ENCODE measurements at regions not wholly inside any gene's neighbourhood (a gene's known extent, or its start where the extent isn't known, plus 50 kb on each side); places are given as distances from the start of the nearest gene placed in this dataset.
"Not testable (repeated sequence)": the region's sequence is repeated elsewhere in the genome, so short reads cannot be mapped to it uniquely, and the experiment has no call there.

DNA sequence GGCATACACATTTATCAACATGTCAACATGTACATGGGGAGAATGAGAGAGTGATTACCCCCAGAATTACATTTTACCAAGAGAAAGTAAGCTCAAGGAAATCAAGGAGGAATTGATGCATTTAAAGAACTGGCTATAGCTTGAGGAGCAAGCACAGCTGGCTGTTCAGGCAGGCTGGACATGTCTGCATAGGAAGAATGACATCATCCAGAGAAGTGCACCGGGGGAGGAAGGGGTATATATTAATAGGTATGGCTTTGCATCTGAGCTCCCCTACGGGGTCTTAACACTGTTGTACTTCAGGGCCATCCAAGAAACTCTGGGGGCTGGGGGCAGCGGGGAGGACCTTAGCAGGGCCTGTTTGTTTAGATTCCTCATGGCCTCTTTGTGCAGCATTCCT is 222.4 kb upstream of the VCX start:
- Histone ChIP-seq H3K36me3 (ENCODE audit: control insufficient read depth in 1 of 2, insufficient read depth in 2 of 2, low read length in 1 of 2) (no peaks in the 10 kb centered on the region), H3K4me3 (ENCODE audit: low read length in 2 of 2) (no peak overlapping the region), H3K27ac (ENCODE audit: low read depth in 1 of 2, low read length in 2 of 2) (no peak overlapping the region), H3K27me3 (ENCODE audit: control insufficient read depth in 1 of 2, insufficient read depth in 2 of 2, low read length in 1 of 2) (no peaks in the 10 kb centered on the region), H3K4me1 (ENCODE audit: control insufficient read depth in 1 of 2, insufficient read depth in 2 of 2, low read length in 2 of 2) (no peaks in the 10 kb centered on the region), H3K9me3 (ENCODE audit: control insufficient read depth, low read length) (no peaks in the 10 kb centered on the region)
- intact Hi-C loops (cut with DNase I), result no loop called here
- WGBS, 2 donors, result 49 to 55% methylated on average over 3 of the region's 3 CpGs
- DNase-seq, result no peak
- no peak for ATAC-seq (ENCODE audit: low FRiP score)

DNA sequence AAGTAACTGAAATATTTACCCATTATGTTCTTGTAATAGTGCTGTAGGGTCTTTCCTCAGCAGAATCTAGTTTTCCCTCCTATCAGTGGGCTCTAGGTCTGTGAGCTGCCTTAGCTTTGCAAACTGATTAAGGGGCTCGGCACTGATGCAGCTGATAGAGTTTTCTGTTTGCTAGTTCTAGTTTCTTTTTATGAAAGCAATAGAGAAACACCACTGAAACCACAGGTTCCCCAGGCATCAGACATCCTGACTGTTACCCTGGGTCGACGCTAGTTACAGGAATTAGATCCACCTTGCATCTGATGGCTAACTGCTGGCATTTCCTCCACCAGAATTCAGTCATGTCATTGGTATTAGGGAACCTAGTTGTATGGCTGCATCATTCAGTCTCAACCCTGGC is 225.0 kb upstream of the VCX start:
- no peaks in the 10 kb centered on the region for H3K36me3 ChIP-seq (ENCODE audit: control insufficient read depth in 1 of 2, insufficient read depth in 2 of 2, low read length in 1 of 2)
- H3K27me3 ChIP-seq (ENCODE audit: control insufficient read depth in 1 of 2, insufficient read depth in 2 of 2, low read length in 1 of 2), result no peaks in the 10 kb centered on the region
- ATAC-seq (ENCODE audit: low FRiP score), result no peak
- DNase-seq, result no peak
- H3K27ac ChIP-seq (ENCODE audit: low read depth in 1 of 2, low read length in 2 of 2), result no peak overlapping the region
- no peaks in the 10 kb centered on the region for H3K9me3 ChIP-seq (ENCODE audit: control insufficient read depth, low read length)
- intact Hi-C loops (cut with DNase I), result no loop called here
- no peak overlapping the region for H3K4me3 ChIP-seq (ENCODE audit: low read length in 2 of 2)
- 76 to 80% methylated on average over 3 of the region's 3 CpGs for WGBS, 2 donors
- H3K4me1 ChIP-seq (ENCODE audit: control insufficient read depth in 1 of 2, insufficient read depth in 2 of 2, low read length in 2 of 2), result no peaks in the 10 kb centered on the region

DNA sequence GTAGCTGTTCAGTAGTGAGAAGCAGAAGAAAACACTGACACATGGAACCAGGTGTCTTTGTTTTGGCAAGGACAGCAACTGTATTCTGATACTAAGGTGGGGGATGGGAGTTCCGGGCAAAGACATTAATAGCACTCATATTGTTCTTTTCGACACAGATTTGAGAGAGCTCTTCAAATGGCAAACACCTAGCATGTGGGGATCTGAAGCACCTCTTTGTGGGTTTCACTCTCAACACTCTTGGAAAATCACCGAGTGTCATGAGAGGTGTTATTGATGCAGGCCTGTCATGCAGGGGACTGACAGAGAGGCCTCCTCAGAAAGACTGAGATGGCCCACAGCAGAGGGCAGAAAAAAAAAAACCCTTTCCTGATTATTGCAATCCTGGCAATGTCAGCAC is 228.4 kb upstream of the VCX start:
- H3K9me3 ChIP-seq (ENCODE audit: control insufficient read depth, low read length), result no peaks in the 10 kb centered on the region
- no peak overlapping the region for H3K4me3 ChIP-seq (ENCODE audit: low read length in 2 of 2)
- H3K27me3 ChIP-seq (ENCODE audit: control insufficient read depth in 1 of 2, insufficient read depth in 2 of 2, low read length in 1 of 2), result no peaks in the 10 kb centered on the region
- intact Hi-C loops (cut with DNase I), result no loop called here
- no peak for DNase-seq
- H3K4me1 ChIP-seq (ENCODE audit: control insufficient read depth in 1 of 2, insufficient read depth in 2 of 2, low read length in 2 of 2), result no peaks in the 10 kb centered on the region
- no peak overlapping the region for H3K27ac ChIP-seq (ENCODE audit: low read depth in 1 of 2, low read length in 2 of 2)
- 69 to 72% methylated on average over 3 of the region's 3 CpGs for WGBS, 2 donors
- H3K36me3 ChIP-seq (ENCODE audit: control insufficient read depth in 1 of 2, insufficient read depth in 2 of 2, low read length in 1 of 2), result no peaks in the 10 kb centered on the region
- no peak for ATAC-seq (ENCODE audit: low FRiP score)

DNA sequence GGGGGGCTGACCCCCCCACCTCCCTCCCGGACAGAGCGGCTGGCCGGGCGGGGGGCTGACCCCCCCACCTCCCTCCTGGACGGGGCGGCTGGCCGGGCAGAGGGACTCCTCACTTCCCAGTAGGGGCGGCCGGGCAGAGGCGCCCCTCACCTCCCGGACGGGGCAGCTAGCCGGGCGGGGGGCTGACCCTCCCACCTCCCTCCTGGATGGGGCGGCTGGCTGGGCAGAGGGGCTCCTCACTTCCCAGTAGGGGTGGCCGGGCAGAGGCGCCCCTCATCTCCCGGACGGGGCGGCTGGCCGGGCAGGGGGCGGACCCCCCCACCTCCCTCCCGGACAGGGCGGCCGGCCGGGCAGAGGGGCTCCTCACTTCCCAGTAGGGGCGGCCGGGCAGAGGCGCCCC is 234.3 kb upstream of the VCX start:
- H3K9me3 ChIP-seq (ENCODE audit: control insufficient read depth, low read length); DNase-seq; H3K36me3 ChIP-seq (ENCODE audit: control insufficient read depth in 1 of 2, insufficient read depth in 2 of 2, low read length in 1 of 2); H3K27ac ChIP-seq (ENCODE audit: low read depth in 1 of 2, low read length in 2 of 2); H3K4me3 ChIP-seq (ENCODE audit: low read length in 2 of 2); H3K27me3 ChIP-seq (ENCODE audit: control insufficient read depth in 1 of 2, insufficient read depth in 2 of 2, low read length in 1 of 2); H3K4me1 ChIP-seq (ENCODE audit: control insufficient read depth in 1 of 2, insufficient read depth in 2 of 2, low read length in 2 of 2); ATAC-seq (ENCODE audit: low FRiP score); intact Hi-C loops (cut with DNase I): not testable (repeated sequence)
- 95 to 98% methylated on average over 9 to 22 of the region's 29 CpGs for WGBS, 2 donors

DNA sequence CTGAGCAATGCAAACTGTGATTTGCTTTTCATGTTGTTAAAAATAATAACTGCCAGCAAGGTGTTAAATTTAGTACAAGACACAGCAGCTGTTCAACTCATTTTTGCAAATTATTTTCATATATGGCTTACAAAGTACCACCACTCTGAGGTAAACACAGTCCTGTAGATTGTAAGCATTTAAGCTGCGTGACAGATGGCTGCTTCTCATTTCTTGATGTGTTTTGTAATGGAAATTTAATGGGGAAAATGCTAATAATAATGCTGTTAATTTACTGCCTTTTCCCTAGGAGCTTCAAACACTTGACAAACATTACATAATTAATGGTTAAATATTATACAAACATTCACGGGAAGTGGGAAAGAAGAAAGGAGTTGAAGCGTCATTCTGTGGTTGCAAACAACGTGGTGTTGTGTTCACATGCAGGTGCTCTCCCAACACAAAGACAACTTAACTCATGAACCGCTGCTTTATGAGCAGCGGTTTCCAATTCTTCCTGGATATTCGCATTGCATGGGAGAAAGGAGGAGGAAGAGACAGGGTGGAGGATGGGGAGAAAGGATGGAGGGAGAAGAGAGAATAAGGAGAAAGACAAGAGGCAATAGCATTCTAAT is 236.8 kb upstream of the VCX start:
- Histone ChIP-seq H3K36me3 (ENCODE audit: control insufficient read depth in 1 of 2, insufficient read depth in 2 of 2, low read length in 1 of 2) (no peaks in the 10 kb centered on the region), H3K4me1 (ENCODE audit: control insufficient read depth in 1 of 2, insufficient read depth in 2 of 2, low read length in 2 of 2) (no peaks in the 10 kb centered on the region), H3K9me3 (ENCODE audit: control insufficient read depth, low read length) (no peaks in the 10 kb centered on the region), H3K27ac (ENCODE audit: low read depth in 1 of 2, low read length in 2 of 2) (no peak overlapping the region), H3K4me3 (ENCODE audit: low read length in 2 of 2) (no peak overlapping the region), H3K27me3 (ENCODE audit: control insufficient read depth in 1 of 2, insufficient read depth in 2 of 2, low read length in 1 of 2) (no peaks in the 10 kb centered on the region)
- intact Hi-C loops (cut with DNase I), result no loop called here
- ATAC-seq (ENCODE audit: low FRiP score) (no peak), DNase-seq (no peak)
- WGBS, 2 donors, result 71 to 73% methylated on average over 7 of the region's 7 CpGs

DNA sequence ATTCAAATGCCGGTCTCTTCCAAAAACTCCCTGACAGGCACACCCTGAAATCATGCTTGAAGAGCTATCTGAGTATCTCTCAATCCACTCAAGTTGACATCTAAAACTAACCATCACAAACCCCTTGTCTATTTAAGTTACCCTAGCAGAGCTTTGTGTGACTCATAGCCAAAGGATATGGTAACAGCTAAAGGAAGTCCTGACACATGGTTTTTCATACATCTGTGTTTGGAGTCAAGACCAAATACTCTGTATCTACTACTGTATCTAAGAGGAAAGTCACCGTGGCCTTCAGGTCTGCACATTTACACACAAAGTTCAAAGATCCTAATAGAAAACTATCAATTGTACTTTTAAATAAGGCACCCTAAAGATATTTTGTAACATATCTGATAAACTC is 239.6 kb upstream of the VCX start:
- intact Hi-C loops (cut with DNase I), result no loop called here
- no peak for DNase-seq
- Histone ChIP-seq H3K4me1 (ENCODE audit: control insufficient read depth in 1 of 2, insufficient read depth in 2 of 2, low read length in 2 of 2) (no peaks in the 10 kb centered on the region), H3K4me3 (ENCODE audit: low read length in 2 of 2) (no peak overlapping the region), H3K36me3 (ENCODE audit: control insufficient read depth in 1 of 2, insufficient read depth in 2 of 2, low read length in 1 of 2) (no peaks in the 10 kb centered on the region), H3K9me3 (ENCODE audit: control insufficient read depth, low read length) (no peaks in the 10 kb centered on the region), H3K27me3 (ENCODE audit: control insufficient read depth in 1 of 2, insufficient read depth in 2 of 2, low read length in 1 of 2) (no peaks in the 10 kb centered on the region), H3K27ac (ENCODE audit: low read depth in 1 of 2, low read length in 2 of 2) (no peak overlapping the region)
- 94 to 97% methylated on average over 2 of the region's 2 CpGs for WGBS, 2 donors
- no peak for ATAC-seq (ENCODE audit: low FRiP score)

DNA sequence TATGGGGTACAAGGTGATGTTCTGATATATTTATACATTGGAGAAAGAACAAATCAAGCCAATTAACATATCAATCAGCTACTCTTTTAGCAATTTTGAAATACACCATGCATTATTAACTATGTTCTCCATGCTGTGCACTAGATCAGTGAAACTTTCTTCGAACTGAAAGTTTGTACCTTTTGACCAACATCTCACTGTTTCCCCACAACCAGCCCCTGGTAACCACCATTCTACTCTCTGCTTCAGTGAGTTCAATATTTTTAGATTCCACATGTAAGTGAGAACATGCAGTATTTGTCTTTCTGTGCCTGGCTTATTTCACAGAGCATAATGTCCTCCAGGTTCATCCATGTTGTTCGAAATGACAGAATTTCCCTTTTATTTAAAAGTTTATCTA is 246.1 kb upstream of the VCX start:
- Histone ChIP-seq H3K4me3 (ENCODE audit: low read length in 2 of 2) (no peak overlapping the region), H3K27me3 (ENCODE audit: control insufficient read depth in 1 of 2, insufficient read depth in 2 of 2, low read length in 1 of 2) (no peaks in the 10 kb centered on the region), H3K4me1 (ENCODE audit: control insufficient read depth in 1 of 2, insufficient read depth in 2 of 2, low read length in 2 of 2) (no peaks in the 10 kb centered on the region), H3K9me3 (ENCODE audit: control insufficient read depth, low read length) (no peaks in the 10 kb centered on the region), H3K36me3 (ENCODE audit: control insufficient read depth in 1 of 2, insufficient read depth in 2 of 2, low read length in 1 of 2) (no peaks in the 10 kb centered on the region), H3K27ac (ENCODE audit: low read depth in 1 of 2, low read length in 2 of 2) (no peak overlapping the region)
- intact Hi-C loops (cut with DNase I), result no loop called here
- 46 to 85% methylated on average over 2 of the region's 2 CpGs for WGBS, 2 donors
- ATAC-seq (ENCODE audit: low FRiP score) (no peak), DNase-seq (no peak)

DNA sequence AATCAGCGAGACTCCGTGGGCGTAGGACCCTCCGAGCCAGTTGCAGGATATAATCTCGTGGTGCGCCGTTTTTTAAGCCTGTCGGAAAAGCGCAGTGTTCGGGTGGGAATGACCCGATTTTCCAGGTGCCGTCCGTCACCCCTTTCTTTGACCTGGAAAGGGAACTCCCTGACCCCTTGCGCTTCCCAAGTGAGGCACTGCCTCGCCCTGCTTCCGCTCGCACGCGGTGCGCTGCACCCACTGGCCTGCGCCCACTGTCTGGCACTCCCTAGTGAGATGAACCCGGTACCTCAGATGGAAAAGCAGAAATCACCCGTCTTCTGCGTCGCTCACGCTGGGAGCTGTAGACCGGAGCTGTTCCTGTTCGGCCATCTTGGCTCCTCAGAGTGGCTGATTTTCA is 249.6 kb upstream of the VCX start:
- H3K27ac ChIP-seq (ENCODE audit: low read depth in 1 of 2, low read length in 2 of 2); intact Hi-C loops (cut with DNase I); ATAC-seq (ENCODE audit: low FRiP score); H3K4me3 ChIP-seq (ENCODE audit: low read length in 2 of 2); H3K36me3 ChIP-seq (ENCODE audit: control insufficient read depth in 1 of 2, insufficient read depth in 2 of 2, low read length in 1 of 2); H3K27me3 ChIP-seq (ENCODE audit: control insufficient read depth in 1 of 2, insufficient read depth in 2 of 2, low read length in 1 of 2); H3K9me3 ChIP-seq (ENCODE audit: control insufficient read depth, low read length); H3K4me1 ChIP-seq (ENCODE audit: control insufficient read depth in 1 of 2, insufficient read depth in 2 of 2, low read length in 2 of 2); DNase-seq: not testable (repeated sequence)
- WGBS, 2 donors, result 83 to 86% methylated on average over 28 of the region's 28 CpGs

DNA sequence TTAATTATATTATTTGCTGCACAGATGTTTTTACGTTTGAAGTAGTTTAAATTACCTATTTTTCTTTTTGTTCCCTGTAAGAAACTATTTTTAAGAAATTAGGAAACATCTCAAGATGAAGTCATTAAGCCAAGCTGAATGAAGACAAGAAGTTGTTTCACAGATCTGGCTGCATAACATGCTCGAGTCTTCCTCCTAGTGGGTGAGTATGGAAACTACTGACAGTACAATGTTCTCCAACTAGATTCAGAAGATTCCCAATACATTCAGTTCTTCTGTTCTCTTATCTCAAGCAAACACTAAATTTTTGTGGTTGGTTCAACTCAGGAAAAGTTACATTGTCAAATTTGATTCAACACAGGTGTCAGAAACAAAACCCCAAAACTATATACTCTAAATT is 256.8 kb upstream of the VCX start:
- Histone ChIP-seq H3K27ac (ENCODE audit: low read depth in 1 of 2, low read length in 2 of 2) (no peak overlapping the region), H3K27me3 (ENCODE audit: control insufficient read depth in 1 of 2, insufficient read depth in 2 of 2, low read length in 1 of 2) (no peaks in the 10 kb centered on the region), H3K4me1 (ENCODE audit: control insufficient read depth in 1 of 2, insufficient read depth in 2 of 2, low read length in 2 of 2) (no peaks in the 10 kb centered on the region), H3K36me3 (ENCODE audit: control insufficient read depth in 1 of 2, insufficient read depth in 2 of 2, low read length in 1 of 2) (no peaks in the 10 kb centered on the region), H3K4me3 (ENCODE audit: low read length in 2 of 2) (no peak overlapping the region), H3K9me3 (ENCODE audit: control insufficient read depth, low read length) (no peaks in the 10 kb centered on the region)
- ATAC-seq (ENCODE audit: low FRiP score) (no peak), DNase-seq (no peak)
- intact Hi-C loops (cut with DNase I), result no loop called here
- 3% methylated on average over 2 of the region's 2 CpGs for WGBS, 2 donors

Data from aorta (tissue), 5 donors.